ENCODE measurements at regions not wholly inside any gene's neighbourhood (a gene's known extent, or its start where the extent isn't known, plus 50 kb on each side); places are given as distances from the start of the nearest gene placed in this dataset.

- H3K27me3 ChIP-seq (ENCODE audit: control insufficient read depth, insufficient read depth, low read length), result no peaks in the 10 kb centered on the region
- no peaks in the 10 kb centered on the region for H3K36me3 ChIP-seq (ENCODE audit: control insufficient read depth, insufficient read depth, low read length)
- H3K9me3 ChIP-seq (ENCODE audit: control insufficient read depth, insufficient read depth, low read length), result no peaks in the 10 kb centered on the region
These were observed 176.0 kb downstream of the ESRRB start for GRCh38 chr14:76551906-76552305.

GRCh38 chr14:76564471-76565422 is 188.8 kb downstream of the ESRRB start:
- no peak overlapping the region for H3K4me3 ChIP-seq (ENCODE audit: low read depth, low read length)
- H3K9ac ChIP-seq (ENCODE audit: low read depth, low read length), result no peak overlapping the region
- no peaks in the 10 kb centered on the region for H3K4me1 ChIP-seq (ENCODE audit: control insufficient read depth, insufficient read depth, low read length)
- no peaks in the 10 kb centered on the region for H3K27me3 ChIP-seq (ENCODE audit: control insufficient read depth, insufficient read depth, low read length)
- no peak overlapping the region for H3K27ac ChIP-seq (ENCODE audit: low read depth, low read length)
- no peaks in the 10 kb centered on the region for H3K36me3 ChIP-seq (ENCODE audit: control insufficient read depth, insufficient read depth, low read length)
- H3K9me3 ChIP-seq (ENCODE audit: control insufficient read depth, insufficient read depth, low read length), result no peaks in the 10 kb centered on the region

More at GRCh38 chr14:76551906-76552305, 176.0 kb downstream of the ESRRB start:
- Histone ChIP-seq H3K4me3 (ENCODE audit: low read depth, low read length) (no peak overlapping the region), H3K4me1 (ENCODE audit: control insufficient read depth, insufficient read depth, low read length) (peaks cover 10% of the 10 kb centered on the region; the same call in 1 of the 2 replicates), H3K27ac (ENCODE audit: low read depth, low read length) (no peak overlapping the region), H3K9ac (ENCODE audit: low read depth, low read length) (no peak overlapping the region)

GRCh38 chr14:76566439-76566838 is 190.5 kb downstream of the ESRRB start:
- no peaks in the 10 kb centered on the region for H3K4me1 ChIP-seq (ENCODE audit: control insufficient read depth, insufficient read depth, low read length)
- no peaks in the 10 kb centered on the region for H3K27me3 ChIP-seq (ENCODE audit: control insufficient read depth, insufficient read depth, low read length)
- no peak overlapping the region for H3K4me3 ChIP-seq (ENCODE audit: low read depth, low read length)
- no peak overlapping the region for H3K27ac ChIP-seq (ENCODE audit: low read depth, low read length)
- H3K9me3 ChIP-seq (ENCODE audit: control insufficient read depth, insufficient read depth, low read length), result no peaks in the 10 kb centered on the region
- H3K36me3 ChIP-seq (ENCODE audit: control insufficient read depth, insufficient read depth, low read length), result no peaks in the 10 kb centered on the region
- H3K9ac ChIP-seq (ENCODE audit: low read depth, low read length), result no peak overlapping the region

GRCh38 chr14:76574416-76575095 is 186.7 kb upstream of the VASH1 start:
- Histone ChIP-seq H3K36me3 (ENCODE audit: control insufficient read depth, insufficient read depth, low read length) (no peaks in the 10 kb centered on the region), H3K9me3 (ENCODE audit: control insufficient read depth, insufficient read depth, low read length) (no peaks in the 10 kb centered on the region), H3K9ac (ENCODE audit: low read depth, low read length) (no peak overlapping the region), H3K4me1 (ENCODE audit: control insufficient read depth, insufficient read depth, low read length) (no peaks in the 10 kb centered on the region), H3K27me3 (ENCODE audit: control insufficient read depth, insufficient read depth, low read length) (no peaks in the 10 kb centered on the region), H3K27ac (ENCODE audit: low read depth, low read length) (no peak overlapping the region), H3K4me3 (ENCODE audit: low read depth, low read length) (no peak overlapping the region)

GRCh38 chr14:76575108-76575507 is 186.2 kb upstream of the VASH1 start:
- Histone ChIP-seq H3K36me3 (ENCODE audit: control insufficient read depth, insufficient read depth, low read length) (no peaks in the 10 kb centered on the region), H3K27ac (ENCODE audit: low read depth, low read length) (no peak overlapping the region), H3K9me3 (ENCODE audit: control insufficient read depth, insufficient read depth, low read length) (no peaks in the 10 kb centered on the region), H3K4me1 (ENCODE audit: control insufficient read depth, insufficient read depth, low read length) (no peaks in the 10 kb centered on the region), H3K27me3 (ENCODE audit: control insufficient read depth, insufficient read depth, low read length) (no peaks in the 10 kb centered on the region), H3K4me3 (ENCODE audit: low read depth, low read length) (no peak overlapping the region), H3K9ac (ENCODE audit: low read depth, low read length) (no peak overlapping the region)

GRCh38 chr14:76576047-76576741 is 185.1 kb upstream of the VASH1 start:
- H3K9ac ChIP-seq (ENCODE audit: low read depth, low read length), result no peak overlapping the region
- no peak overlapping the region for H3K4me3 ChIP-seq (ENCODE audit: low read depth, low read length)
- no peaks in the 10 kb centered on the region for H3K27me3 ChIP-seq (ENCODE audit: control insufficient read depth, insufficient read depth, low read length)
- H3K9me3 ChIP-seq (ENCODE audit: control insufficient read depth, insufficient read depth, low read length), result no peaks in the 10 kb centered on the region
- no peaks in the 10 kb centered on the region for H3K4me1 ChIP-seq (ENCODE audit: control insufficient read depth, insufficient read depth, low read length)
- H3K36me3 ChIP-seq (ENCODE audit: control insufficient read depth, insufficient read depth, low read length), result no peaks in the 10 kb centered on the region
- H3K27ac ChIP-seq (ENCODE audit: low read depth, low read length), result no peak overlapping the region

GRCh38 chr14:76577090-76577489 is 184.2 kb upstream of the VASH1 start:
- no peaks in the 10 kb centered on the region for H3K27me3 ChIP-seq (ENCODE audit: control insufficient read depth, insufficient read depth, low read length)
- no peaks in the 10 kb centered on the region for H3K36me3 ChIP-seq (ENCODE audit: control insufficient read depth, insufficient read depth, low read length)
- H3K27ac ChIP-seq (ENCODE audit: low read depth, low read length), result no peak overlapping the region
- no peaks in the 10 kb centered on the region for H3K4me1 ChIP-seq (ENCODE audit: control insufficient read depth, insufficient read depth, low read length)
- H3K4me3 ChIP-seq (ENCODE audit: low read depth, low read length), result no peak overlapping the region
- H3K9me3 ChIP-seq (ENCODE audit: control insufficient read depth, insufficient read depth, low read length), result no peaks in the 10 kb centered on the region
- H3K9ac ChIP-seq (ENCODE audit: low read depth, low read length), result no peak overlapping the region

GRCh38 chr14:76577837-76578236 is 183.4 kb upstream of the VASH1 start:
- Histone ChIP-seq H3K27ac (ENCODE audit: low read depth, low read length) (no peak overlapping the region), H3K36me3 (ENCODE audit: control insufficient read depth, insufficient read depth, low read length) (no peaks in the 10 kb centered on the region), H3K9ac (ENCODE audit: low read depth, low read length) (no peak overlapping the region), H3K9me3 (ENCODE audit: control insufficient read depth, insufficient read depth, low read length) (no peaks in the 10 kb centered on the region), H3K27me3 (ENCODE audit: control insufficient read depth, insufficient read depth, low read length) (no peaks in the 10 kb centered on the region), H3K4me1 (ENCODE audit: control insufficient read depth, insufficient read depth, low read length) (no peaks in the 10 kb centered on the region), H3K4me3 (ENCODE audit: low read depth, low read length) (no peak overlapping the region)

- Histone ChIP-seq H3K27ac (ENCODE audit: low read depth, low read length) (no peak overlapping the region), H3K9ac (ENCODE audit: low read depth, low read length) (no peak overlapping the region), H3K27me3 (ENCODE audit: control insufficient read depth, insufficient read depth, low read length) (no peaks in the 10 kb centered on the region), H3K36me3 (ENCODE audit: control insufficient read depth, insufficient read depth, low read length) (no peaks in the 10 kb centered on the region), H3K9me3 (ENCODE audit: control insufficient read depth, insufficient read depth, low read length) (no peaks in the 10 kb centered on the region), H3K4me1 (ENCODE audit: control insufficient read depth, insufficient read depth, low read length) (no peaks in the 10 kb centered on the region), H3K4me3 (ENCODE audit: low read depth, low read length) (no peak overlapping the region)
These were observed 180.9 kb upstream of the VASH1 start for GRCh38 chr14:76580399-76580798.

- H3K9ac ChIP-seq (ENCODE audit: low read depth, low read length), result no peak overlapping the region
- no peaks in the 10 kb centered on the region for H3K4me1 ChIP-seq (ENCODE audit: control insufficient read depth, insufficient read depth, low read length)
- H3K4me3 ChIP-seq (ENCODE audit: low read depth, low read length), result no peak overlapping the region
- no peaks in the 10 kb centered on the region for H3K27me3 ChIP-seq (ENCODE audit: control insufficient read depth, insufficient read depth, low read length)
- H3K36me3 ChIP-seq (ENCODE audit: control insufficient read depth, insufficient read depth, low read length), result no peaks in the 10 kb centered on the region
- no peak overlapping the region for H3K27ac ChIP-seq (ENCODE audit: low read depth, low read length)
- H3K9me3 ChIP-seq (ENCODE audit: control insufficient read depth, insufficient read depth, low read length), result no peaks in the 10 kb centered on the region
These were observed 180.3 kb upstream of the VASH1 start for GRCh38 chr14:76580967-76581366.

GRCh38 chr14:76581592-76581991 is 179.7 kb upstream of the VASH1 start:
- Histone ChIP-seq H3K4me1 (ENCODE audit: control insufficient read depth, insufficient read depth, low read length) (no peaks in the 10 kb centered on the region), H3K4me3 (ENCODE audit: low read depth, low read length) (no peak overlapping the region), H3K36me3 (ENCODE audit: control insufficient read depth, insufficient read depth, low read length) (no peaks in the 10 kb centered on the region), H3K9ac (ENCODE audit: low read depth, low read length) (no peak overlapping the region), H3K27me3 (ENCODE audit: control insufficient read depth, insufficient read depth, low read length) (no peaks in the 10 kb centered on the region), H3K27ac (ENCODE audit: low read depth, low read length) (no peak overlapping the region), H3K9me3 (ENCODE audit: control insufficient read depth, insufficient read depth, low read length) (no peaks in the 10 kb centered on the region)

Data from HUES48 (cell line).